HG03095 (cell line): ENCODE measurements at regions not wholly inside any gene's neighbourhood (a gene's known extent, or its start where the extent isn't known, plus 50 kb on each side); places are given as distances from the start of the nearest gene placed in this dataset.
"Not testable (repeated sequence)": the region's sequence is repeated elsewhere in the genome, so short reads cannot be mapped to it uniquely, and the experiment has no call there.

Experiments used
- ATAC-seq: cut with Tn5 transposase; IDR thresholded peaks from one replicate; pipeline ENCODE4 v1.9.1; 2021; ENCODE audit warnings: moderate library complexity; ENCODE audit not compliant: unreplicated experiment

DNA sequence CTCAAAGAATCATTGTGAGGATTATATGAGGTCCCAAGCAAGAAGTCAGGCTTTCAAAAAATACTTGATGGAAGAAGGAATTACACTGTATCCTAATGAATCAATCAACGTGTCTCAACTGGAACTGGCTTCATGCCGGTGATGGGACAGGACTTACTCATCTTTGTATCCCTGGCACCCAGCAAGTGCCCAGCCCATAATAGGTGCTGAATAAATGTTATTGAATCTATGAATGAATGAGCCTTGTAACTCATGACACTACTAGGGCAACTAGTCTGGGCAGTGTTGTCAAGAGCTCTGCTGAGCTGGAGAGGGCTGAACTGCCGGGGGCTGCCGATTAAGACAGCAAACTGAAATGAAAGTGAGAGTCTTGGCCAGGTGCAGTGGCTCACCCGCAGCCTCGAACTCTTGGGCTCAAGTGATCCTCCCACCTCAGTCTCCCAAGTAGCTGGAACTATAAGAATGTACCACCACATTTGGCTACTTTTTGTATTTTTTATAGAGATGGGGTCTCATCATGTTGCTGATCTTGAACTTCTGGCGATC lies 87.2 kb upstream of the KIF5B start:
- ATAC-seq = no peak

DNA sequence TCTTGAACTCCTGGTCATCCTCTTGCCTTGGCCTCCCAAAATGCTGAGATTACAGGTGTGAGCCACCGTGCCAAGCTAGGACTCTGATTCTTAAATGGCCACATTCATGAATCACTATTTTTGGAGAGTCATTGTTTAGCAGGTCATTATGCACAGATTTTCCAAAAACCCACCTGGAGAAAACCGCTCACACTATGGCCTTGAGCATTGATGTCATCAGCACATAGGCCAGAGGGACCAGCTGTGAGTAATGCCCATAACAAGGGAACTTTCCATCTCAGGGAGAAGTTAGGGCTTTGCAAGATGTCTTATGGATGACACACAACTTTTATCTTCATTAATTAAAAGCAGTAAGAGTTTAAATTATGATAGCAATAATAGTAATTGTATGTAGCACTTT lies 86.4 kb upstream of the KIF5B start:
- ATAC-seq = no peak

DNA sequence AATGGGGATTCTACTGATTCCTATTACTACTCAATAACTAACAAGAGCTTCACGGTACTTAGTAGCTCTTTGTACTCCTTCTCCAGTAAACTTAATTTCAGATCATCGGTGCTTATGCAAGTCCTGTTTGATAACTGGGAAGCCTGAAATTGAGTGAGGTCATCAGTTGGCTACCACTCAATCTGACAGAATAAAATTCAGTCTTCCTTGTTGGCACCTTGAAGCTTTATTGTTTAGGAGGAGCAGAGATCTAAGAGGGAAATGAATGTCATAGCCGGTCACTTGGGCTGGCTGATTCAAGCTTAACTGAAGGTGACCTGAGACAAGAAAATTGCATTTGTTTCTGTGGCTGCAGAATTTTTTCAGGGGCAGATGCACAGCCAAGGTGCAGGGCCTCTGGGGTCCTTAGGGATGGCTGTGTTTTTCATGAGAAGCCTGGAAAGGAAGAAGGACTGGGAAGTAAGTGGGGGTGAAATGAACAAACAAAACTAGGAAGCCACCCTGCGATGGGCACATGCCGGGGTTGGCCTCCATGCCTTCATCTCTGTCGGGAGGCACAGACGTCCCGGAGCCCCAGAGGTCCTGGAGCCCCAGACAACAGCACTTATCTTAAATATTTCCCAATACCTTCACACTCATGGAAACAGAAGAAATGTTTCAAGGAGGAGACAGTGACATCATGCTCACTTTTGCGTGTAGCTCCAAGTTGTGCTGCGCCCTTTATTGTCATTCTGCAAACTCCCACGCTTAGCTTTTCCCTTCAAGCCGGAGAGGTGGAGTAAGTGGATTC lies 85.0 kb upstream of the KIF5B start:
- ATAC-seq = no peak

DNA sequence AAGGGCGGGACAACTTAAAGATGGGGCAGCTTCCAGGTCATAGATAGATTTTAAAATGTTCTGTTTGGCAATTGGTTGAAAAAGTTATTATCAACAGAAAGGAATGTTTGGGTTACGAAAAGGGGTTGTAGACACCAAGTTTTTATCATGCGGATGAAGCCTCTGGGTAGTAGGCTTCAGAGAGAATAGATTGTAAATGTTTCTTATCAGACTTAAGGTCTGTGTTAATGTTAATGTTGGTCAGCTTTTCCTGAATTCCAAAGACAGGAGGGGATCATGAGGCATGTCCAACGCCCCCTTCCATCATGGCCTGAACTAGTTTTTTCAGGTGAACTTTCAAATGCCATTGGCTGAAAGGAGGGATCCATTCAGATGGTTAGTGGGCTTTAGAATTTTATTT lies 84.2 kb upstream of the KIF5B start:
- no peak for ATAC-seq

DNA sequence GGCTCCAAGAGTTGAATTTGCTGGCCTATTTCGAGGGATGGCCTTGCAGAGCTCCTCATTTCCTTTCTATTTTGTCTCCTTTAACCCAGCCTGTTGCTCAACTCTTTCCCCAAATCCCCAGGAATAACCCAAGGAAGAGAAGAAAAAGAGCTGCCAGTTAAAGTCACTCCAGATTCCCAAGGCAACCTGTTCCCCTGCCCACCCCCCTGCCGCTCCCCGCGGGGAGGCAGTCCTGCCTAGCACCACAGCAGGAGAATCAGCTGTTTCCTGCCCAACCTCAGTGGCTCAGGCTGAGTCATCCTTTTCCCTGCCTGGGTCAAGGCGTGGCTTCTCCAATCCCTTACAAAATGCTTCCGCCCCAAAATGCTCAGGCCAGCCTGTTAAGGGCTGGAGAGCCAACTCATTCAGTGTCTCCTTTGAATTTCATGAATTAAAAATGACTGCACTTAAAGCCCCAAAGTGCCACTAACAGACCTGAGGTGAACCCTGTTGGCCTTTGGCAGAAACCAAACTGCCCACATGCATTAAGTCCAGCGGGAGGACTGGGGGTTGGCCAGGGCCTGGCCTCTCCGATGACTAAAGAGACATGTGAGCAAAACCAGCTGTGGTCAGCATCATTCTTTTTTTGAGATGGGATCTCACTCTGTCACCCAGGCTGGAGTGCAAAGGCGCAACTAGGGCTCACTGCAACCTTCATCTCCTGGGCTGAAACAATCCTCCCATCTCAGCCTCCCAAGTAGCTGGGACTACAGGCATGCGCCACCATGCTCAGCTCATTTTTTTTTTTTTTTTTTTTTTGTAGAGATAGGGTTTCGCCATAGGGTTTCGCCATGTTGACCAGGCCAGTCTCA lies 83.2 kb upstream of the KIF5B start:
- ATAC-seq = no peak

DNA sequence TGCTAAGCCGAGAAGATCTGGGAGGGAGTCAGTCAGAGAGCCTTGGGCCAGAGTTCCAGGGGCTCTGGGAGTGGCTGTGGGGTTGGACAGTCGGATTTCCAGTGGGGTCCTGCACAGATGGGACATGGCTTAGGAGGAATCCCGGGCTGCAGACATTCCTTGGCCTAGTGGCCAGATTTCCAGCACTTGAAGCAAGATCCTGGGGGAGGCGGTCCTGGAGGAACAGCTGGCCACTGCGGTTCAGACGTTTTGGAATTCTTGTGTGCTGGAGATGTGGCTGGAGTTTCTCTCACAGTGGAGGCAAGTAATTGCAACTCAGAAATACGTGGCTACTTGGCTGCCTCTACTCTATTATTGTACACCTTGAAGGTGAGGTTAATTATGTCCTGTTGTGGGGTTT lies 80.7 kb upstream of the KIF5B start:
- not testable (repeated sequence) for ATAC-seq

DNA sequence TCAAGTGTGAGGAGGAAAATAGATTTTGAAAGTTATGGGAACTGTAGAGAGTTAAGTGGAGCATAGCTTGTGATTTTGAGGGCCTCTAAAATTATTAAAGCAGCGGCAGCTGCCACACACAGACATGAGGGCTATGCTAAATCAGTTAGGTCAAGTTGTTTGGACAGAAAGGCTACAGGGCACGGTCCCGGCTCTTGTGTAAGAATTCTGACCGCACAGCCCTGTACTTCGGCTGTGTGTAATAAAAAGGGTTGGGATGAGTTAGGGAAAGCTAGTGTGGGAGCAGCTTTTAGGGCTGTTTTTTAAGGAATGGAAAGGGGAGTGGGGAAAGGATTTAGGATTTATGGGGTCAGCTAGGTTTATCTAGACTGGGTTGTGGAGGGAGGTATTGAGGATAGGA lies 79.6 kb upstream of the KIF5B start:
- ATAC-seq = not testable (repeated sequence)

DNA sequence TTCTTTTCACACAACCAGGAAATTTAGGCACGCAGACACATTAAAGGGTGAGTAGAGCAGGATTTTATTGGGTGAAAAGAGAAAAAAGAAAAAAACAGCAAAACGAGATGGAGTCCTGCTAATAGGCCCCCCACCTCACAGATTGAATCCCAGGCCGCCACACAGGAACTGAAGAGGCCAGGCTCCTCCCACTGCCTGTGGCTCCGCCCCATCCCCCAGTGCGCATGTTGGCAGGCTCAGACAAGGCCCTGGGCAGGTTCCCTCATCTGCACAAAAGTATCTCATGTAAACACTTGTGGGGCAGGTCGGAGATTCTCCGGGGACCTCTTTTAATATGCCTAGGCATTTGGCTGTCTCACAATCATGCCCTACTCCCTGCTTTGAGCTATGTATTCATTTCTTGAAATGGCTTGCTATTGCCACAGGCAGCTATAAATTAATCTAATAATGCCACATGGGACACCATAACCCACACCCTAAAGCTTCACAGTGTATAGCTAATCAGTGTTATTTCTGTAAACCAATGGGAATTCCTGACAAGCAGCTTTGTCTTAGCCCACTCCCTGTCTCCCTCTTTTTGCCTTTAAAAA lies 76.2 kb upstream of the KIF5B start:
- ATAC-seq = no peak

DNA sequence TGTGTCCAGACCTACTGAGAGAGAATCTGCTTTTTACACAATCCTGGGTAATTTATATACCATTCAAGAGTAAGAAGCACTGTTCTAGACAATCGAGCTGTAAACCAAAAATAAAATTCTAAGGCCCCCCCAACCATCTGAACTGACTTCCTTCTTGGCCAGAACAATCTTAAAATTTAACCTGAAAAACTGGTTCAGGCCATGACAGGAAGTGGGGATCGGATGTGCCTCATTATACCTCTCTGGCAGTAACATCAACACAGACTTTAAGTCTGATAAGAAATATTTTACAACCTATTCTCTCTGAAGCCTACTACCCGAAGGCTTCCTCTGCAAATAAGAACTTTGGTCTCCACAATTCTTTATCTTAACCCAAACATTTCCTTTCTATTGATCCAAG lies 75.2 kb upstream of the KIF5B start:
- no peak for ATAC-seq

DNA sequence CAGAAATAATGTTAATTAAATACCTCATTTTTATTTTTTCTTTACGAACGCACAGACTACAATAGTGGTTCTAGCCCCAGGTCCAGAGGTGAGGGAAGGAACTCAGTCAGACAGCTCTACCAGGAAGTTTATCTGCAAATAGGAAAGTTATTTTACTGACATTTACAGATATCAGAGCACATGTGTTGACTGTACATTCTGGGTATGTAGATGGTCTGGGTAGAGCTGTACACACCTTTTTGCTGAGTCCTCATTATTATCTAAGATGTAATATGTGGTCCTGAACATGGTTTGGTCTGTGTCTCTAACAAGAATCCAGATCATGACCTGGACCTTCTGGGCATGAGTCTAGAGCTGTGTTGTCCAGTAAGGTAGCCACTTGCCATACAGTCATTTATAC lies 74.6 kb upstream of the KIF5B start:
- ATAC-seq = no peak

DNA sequence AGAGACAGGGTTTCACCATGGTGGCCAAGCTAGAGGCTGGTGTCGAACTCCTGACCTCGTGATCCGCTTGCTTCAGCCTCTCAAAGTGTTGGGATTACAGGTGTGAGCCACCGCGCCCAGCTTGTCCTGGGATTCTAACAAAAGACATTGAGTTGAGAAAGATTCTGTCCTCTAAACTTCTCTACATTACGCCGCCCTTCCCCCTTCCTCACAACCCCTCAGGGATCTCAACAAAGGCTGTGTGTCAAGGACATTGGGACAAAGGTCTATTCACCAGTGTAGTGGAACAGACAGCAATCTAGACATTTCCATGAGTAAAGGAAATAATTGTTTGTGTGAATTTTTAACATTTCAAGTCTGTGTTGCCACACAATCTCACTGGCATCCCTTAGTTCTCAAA lies 68.8 kb upstream of the KIF5B start:
- ATAC-seq = no peak

DNA sequence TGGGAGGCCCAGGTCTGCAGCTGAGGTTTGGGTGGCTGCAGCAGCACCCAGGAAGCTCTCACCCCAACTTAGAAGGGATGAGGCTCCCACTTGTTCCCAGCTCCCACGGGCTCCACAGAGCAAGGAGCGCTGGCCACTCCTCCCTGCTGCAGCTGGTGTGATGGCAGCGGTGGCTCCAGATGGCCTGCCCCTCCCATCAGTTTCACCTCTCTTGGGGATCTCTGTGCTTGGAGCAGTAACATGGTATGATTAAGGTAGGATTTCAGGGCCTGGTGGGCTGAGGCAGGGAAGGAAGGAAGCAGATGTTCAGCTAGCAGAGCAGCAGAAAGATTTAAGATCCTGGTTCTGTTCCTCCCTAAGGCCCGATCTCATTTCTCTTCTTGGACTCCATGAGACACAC lies 66.8 kb upstream of the KIF5B start:
- no peak for ATAC-seq

DNA sequence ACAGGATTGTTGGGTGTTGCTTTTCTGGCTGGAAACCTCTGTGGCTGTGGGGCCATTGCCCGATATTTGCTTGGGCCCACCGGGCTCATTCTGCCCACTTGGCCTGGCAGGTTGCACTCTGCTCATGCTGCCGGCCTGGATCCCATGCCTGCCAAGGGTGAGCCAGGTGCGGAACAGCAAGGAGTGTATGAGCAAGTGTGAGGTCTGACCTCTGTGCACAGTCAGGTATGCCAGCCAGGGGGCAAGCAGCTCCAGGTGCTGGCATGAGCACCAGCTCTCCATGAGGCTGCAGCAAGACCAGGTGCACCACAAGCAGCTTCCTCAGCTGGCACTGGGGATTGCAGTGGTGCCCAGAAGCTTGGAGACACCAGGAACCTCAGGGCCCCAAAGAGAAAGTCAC lies 65.4 kb upstream of the KIF5B start:
- ATAC-seq = no peak

DNA sequence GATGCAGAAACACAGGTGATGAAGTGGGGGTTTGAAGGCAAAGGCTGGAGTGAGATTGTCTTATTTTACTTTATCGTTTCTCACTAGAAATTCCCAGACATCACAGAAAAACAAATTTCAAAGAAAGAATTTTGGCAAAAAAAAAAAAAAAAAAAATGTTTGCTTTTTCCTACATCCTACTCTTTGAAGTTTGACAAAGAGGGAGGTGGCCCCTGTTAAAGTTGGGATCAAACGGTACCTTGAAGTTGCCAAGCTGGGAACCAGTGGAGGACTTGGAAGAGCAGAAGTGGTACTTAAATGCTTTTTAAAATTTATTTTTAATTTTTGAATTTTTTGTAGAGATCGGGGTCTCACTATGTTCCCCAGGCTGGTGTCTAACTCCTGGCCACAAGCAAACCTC lies 63.9 kb upstream of the KIF5B start:
- no peak for ATAC-seq

DNA sequence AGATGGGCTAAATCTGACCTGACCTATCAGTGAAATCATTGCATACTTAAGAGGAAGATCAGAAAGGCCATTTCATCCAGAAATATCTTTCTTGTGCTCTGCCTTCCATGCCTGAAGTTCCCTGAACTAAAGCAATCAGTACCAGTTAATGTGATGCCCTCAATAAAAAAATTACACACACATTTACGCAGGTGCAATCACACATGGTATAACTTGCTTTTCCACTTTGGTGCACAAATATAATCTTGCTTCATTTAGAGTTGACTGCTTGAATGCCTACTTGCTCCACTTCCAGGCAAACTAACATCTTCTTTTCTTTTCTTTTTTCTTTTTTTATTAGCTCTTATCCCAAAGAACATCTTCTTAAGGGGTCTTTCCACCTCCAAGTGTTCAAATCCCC lies 58.3 kb upstream of the KIF5B start:
- ATAC-seq = no peak

DNA sequence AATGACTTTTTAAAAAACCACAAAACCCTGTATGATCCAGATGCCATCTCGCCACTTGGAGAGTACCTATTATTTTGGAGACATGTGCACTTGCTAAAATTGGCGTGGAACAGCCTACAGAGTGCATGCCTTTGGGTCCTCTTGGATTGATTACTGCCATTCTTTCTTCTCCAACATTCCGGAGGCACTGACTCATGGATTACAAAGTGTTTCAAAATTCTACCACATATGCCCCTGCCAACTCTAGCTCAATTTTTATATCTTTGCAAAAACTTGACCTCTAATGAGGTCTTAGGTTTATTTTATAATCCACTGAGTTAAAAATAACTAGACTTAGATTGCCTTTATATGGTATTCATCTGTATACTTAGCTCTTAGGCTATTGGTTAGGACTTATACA lies 55.8 kb upstream of the KIF5B start:
- ATAC-seq = no peak

DNA sequence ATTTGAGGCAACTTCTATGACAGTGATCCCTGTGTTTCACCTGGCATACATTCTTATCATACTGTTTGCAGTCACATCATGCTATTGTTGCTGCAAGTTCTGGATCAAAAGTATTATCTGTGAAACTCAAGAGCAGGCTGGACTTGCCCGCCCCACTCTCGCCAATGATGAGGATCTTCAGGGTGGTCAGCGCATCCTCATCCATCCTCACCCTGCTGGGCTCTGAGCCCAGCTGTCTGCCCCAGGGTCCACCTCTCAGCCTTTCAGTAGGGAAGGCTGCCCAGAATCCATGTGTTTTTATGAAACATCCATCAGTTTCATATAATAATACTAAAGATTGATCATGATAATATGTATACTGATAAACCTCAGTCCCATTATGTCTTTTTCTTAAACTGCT lies 55.4 kb upstream of the KIF5B start:
- ATAC-seq = no peak

DNA sequence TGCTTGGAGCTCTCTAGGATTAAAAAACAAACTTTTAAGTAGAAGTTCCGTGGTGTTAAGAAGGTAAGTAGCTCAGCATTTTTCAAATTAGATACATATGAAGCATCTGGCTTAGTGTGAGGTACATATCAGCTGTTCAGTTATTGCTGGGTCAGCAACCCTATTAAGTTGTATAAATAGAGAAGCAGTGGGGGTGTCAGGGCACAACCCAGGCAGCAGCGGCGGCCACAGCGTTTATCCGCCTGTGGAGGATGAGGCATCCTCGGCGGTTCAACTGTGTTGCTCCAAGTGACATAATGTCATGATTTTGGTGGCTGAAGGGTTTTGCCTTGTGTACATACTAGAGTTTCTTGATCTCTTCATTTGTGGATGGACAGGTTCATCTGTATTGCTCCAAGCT lies 54.6 kb upstream of the KIF5B start:
- ATAC-seq = no peak

DNA sequence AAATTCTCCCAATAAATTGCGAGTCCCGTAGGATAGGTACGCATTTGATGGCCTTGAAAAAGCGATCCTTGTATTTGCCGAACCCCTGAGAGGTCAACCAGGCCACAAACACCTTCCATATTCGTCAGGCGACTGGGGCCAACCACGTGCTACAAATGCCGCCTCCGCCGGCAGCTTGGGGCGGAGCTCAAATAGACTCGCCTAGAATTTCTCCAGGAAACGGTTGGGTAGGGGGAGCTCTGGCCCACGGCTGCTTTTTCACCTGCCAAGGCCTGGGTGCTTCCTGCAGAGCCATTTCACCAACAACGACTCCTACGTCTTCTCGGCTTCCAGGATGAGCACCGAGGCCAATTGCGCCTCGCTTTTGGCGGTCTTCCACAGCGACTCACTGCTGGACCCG lies 53.4 kb upstream of the KIF5B start:
- no peak for ATAC-seq
